ENCODE measurements at regions not wholly inside any gene's neighbourhood (a gene's known extent, or its start where the extent isn't known, plus 50 kb on each side); places are given as distances from the start of the nearest gene placed in this dataset.

DNA sequence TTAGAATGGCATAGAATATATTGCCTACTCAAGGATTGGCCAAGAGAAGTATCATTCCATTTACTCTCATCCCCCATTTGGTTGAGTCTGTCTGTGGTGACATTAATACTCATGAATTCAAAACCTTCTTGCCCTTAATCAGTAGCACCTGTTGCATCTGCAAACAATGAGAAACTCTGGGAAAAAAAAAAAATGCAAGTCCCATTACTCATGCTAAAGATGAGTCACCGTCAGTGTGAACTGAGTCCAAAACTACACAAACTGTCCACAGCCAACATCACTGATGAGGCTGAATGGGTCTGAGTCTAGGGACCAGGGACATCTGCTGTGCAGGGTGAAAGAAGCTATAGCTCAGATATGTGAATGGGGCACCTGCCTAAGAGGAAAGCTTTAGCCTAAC lies 96.9 kb upstream of the ADAMTS18 start:
- TF ChIP-seq, protein P1, sequence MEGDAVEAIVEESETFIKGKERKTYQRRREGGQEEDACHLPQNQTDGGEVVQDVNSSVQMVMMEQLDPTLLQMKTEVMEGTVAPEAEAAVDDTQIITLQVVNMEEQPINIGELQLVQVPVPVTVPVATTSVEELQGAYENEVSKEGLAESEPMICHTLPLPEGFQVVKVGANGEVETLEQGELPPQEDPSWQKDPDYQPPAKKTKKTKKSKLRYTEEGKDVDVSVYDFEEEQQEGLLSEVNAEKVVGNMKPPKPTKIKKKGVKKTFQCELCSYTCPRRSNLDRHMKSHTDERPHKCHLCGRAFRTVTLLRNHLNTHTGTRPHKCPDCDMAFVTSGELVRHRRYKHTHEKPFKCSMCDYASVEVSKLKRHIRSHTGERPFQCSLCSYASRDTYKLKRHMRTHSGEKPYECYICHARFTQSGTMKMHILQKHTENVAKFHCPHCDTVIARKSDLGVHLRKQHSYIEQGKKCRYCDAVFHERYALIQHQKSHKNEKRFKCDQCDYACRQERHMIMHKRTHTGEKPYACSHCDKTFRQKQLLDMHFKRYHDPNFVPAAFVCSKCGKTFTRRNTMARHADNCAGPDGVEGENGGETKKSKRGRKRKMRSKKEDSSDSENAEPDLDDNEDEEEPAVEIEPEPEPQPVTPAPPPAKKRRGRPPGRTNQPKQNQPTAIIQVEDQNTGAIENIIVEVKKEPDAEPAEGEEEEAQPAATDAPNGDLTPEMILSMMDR (IDR thresholded peaks at IDR 0.05), result no peak
- TF ChIP-seq EP300 (IDR thresholded peaks at IDR 0.05), result no peak
- no peak for TF ChIP-seq POLR2AphosphoS5 (IDR thresholded peaks at IDR 0.05)
- TF ChIP-seq POLR2A (IDR thresholded peaks at IDR 0.05), result no peak

All from upper lobe of left lung (tissue), 4 donors.